ENCODE measurements at regions not wholly inside any gene's neighbourhood (a gene's known extent, or its start where the extent isn't known, plus 50 kb on each side); places are given as distances from the start of the nearest gene placed in this dataset.

DNA sequence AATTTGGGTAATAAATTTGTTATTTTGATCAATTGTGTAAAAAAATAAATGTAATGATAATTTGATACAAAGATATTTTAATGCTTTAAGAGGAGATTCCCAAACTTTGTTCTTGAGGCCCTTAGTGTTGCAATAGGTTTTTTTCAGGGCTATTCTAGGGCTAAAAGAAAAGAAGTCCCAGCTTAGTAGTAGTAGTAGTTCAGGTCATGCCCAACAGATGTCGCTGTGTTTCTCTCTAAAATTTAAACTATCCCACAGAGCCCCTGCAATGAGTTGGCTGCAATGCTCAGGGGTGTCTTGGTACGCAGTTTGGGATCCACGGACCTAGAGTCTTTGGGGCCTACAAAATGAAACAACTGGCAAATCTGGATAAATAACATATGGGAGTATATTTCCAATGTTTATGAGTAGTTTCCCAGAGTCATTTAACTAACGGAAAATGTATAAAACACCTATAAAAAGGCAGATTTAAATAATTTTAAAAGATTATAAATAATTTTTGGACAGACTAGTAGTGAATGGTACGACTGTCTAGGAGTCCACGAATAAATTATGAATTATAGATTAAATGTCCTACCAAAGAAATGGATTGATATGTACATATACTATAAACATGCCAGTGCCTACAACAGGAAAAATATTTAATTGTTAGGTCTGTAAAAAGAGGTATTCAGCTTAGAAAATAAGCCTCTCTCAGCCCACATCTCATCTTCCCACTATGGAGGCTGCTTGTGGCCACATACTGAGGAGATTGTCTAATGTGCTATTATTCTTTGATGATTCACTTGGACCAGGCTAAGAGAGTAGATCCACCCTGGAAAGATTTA lies 228.5 kb upstream of the PMFBP1 start:
- peak; percentile 68 for DNase-seq
- in situ Hi-C loops (cut with HindIII; ENCODE audit: low pct_ligation_motif_present, low pct_unique_long_range_greater_than_20kb, low sequenced_read_pairs), result no loop called here

DNA sequence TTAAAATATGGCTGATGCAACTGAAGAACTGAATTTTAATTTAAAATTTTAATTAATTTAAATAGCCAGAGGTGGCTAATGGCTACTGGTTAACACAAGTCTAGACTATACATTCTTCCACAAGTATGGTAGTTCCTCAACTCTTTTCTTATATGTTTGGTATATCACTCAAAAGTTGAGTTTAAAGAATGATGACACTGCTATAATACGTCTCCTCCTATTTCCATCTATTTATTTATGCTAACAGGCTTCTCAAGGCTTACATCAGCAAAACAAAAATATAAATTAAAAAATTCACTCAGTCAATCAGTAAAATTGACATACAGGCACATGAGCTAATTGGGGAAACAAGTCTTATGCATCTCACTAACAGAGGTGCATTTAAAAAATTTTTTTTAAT lies 227.9 kb upstream of the PMFBP1 start:
- no peak for DNase-seq
- in situ Hi-C loops (cut with HindIII; ENCODE audit: low pct_ligation_motif_present, low pct_unique_long_range_greater_than_20kb, low sequenced_read_pairs), result no loop called here

DNA sequence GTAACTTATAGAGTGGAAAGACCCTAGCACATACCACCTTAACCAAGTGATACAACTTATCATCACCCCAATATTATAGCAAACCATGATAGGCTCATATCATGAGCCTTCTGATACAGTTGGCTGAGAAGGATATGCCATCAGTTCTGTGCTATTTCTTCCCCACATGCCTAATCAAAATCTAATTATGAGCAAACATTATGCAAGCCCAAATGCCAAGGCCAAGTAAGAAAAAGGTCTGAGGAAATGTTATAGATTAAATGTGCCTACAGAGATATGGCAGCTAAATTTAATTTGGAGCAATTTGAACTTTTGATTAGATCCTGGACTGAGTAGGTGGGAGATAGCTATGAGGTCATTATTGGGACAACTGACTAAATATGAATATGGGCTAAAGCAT lies 225.9 kb upstream of the PMFBP1 start:
- no peak for DNase-seq
- in situ Hi-C loops (cut with HindIII; ENCODE audit: low pct_ligation_motif_present, low pct_unique_long_range_greater_than_20kb, low sequenced_read_pairs), result no loop called here

DNA sequence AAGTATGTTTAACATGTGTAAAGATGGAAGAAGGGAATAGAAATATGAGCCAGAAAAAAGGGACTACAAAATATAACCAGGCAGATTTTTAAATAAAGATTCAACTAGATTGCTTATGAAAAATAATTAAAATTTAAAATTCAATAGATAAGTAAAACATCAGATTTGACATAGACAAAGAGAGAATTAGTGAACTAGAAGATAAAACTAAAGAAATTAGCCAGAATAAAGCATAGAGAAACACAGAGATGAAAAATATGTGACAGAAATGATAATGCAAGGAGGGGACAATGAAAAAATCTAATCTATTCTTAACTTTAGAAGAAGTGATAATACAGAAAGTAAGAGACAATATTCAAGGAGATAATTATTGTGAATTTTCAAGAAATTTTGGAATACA lies 222.6 kb upstream of the PMFBP1 start:
- DNase-seq, result no peak
- in situ Hi-C loops (cut with HindIII; ENCODE audit: low pct_ligation_motif_present, low pct_unique_long_range_greater_than_20kb, low sequenced_read_pairs), result no loop called here

DNA sequence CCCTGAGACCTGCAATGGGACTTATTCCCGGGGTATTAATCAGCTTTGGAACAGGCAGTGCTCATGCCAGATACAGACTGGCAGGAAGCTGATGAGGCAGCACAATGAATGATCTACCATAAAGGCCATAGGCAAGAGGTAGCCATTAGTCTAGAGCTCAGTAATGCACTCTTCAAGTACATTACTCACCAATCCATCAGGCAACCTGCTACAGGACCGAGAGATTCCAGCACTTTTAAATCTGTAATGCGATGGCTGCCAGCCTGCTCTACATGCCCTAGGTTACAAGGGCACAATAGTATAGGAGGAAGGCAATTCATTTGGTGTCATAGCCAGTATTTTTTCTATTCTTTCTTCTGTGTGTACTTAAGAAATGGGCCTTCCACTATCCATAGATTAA lies 217.8 kb upstream of the PMFBP1 start:
- in situ Hi-C loops (cut with HindIII; ENCODE audit: low pct_ligation_motif_present, low pct_unique_long_range_greater_than_20kb, low sequenced_read_pairs), result no loop called here
- no peak for DNase-seq

DNA sequence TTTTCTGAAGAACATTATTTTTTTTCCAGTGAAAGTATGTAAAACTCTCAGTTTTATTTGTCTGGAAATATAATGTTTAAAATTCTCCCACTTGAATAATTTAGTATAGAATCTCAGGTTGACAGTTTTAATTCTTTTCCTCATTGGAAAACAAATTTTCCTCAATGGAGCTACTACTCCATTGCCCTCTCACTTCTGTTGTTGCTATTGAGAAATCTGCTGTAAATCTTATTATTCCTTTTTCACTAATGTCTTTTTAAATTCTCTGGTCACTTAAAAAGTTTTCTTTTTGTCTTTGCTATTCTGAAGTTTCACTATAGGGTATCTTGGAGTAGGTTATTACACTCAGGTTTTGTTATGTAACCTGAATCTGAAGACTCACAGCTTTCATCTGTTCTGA lies 216.1 kb upstream of the PMFBP1 start:
- DNase-seq, result no peak
- in situ Hi-C loops (cut with HindIII; ENCODE audit: low pct_ligation_motif_present, low pct_unique_long_range_greater_than_20kb, low sequenced_read_pairs), result no loop called here

DNA sequence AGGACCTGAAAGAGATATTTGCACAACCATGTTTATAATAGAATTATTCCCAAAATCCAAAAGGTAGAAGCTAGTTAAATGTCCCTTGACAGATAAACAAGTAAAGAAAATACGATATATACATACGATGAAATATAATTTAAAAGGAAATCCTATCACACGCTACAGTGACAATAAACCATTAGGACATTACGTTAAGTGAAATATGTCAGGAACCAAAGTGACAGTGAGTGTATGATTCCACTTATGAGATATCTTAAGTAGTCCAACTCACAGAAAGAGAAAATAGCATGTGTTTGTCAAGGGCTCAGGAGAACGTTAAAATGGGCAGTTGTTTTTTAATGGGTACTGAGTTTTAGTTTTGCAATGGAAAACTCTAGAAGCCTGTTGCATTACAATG lies 212.7 kb upstream of the PMFBP1 start:
- in situ Hi-C loops (cut with HindIII; ENCODE audit: low pct_ligation_motif_present, low pct_unique_long_range_greater_than_20kb, low sequenced_read_pairs), result no loop called here
- DNase-seq, result no peak

DNA sequence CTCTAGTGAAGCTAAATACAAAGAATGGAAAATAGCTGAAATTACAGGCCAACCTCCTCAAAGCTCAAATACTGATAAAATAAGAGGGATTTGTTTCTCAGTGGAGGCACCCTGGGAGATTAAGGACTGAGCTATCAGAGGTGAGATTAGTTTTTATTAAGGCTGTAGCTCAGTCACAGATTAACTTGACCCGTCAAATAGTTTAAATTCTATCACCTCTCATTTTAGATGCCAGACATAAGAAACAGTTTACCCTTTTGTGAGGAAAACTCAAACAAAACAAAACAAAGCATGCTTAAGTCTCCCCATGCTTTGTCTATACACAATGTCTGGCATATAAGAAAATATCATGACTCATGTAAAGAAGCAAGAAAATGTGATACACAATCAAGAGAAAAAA lies 208.3 kb upstream of the PMFBP1 start:
- in situ Hi-C loops (cut with HindIII; ENCODE audit: low pct_ligation_motif_present, low pct_unique_long_range_greater_than_20kb, low sequenced_read_pairs), result no loop called here
- no peak for DNase-seq

DNA sequence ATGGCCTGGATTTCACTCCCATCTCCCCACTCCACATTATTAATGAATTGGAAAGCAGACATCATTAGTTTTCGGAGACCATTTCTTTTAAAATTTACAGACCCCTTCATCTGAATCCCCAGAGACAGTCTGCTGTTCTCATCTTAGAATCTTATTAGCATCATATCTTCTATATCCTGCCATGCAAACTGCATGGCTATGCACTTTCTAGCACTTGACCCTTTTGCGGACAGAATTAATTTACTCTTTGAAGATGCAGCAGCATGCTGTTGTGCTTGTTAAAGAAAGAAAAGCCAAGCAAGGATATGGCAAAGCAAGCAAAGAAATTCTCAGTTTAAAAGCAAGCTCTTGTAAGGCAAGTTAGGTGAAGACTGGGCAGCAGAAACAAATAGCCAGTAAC lies 201.2 kb upstream of the PMFBP1 start:
- DNase-seq, result no peak
- in situ Hi-C loops (cut with HindIII; ENCODE audit: low pct_ligation_motif_present, low pct_unique_long_range_greater_than_20kb, low sequenced_read_pairs), result no loop called here

DNA sequence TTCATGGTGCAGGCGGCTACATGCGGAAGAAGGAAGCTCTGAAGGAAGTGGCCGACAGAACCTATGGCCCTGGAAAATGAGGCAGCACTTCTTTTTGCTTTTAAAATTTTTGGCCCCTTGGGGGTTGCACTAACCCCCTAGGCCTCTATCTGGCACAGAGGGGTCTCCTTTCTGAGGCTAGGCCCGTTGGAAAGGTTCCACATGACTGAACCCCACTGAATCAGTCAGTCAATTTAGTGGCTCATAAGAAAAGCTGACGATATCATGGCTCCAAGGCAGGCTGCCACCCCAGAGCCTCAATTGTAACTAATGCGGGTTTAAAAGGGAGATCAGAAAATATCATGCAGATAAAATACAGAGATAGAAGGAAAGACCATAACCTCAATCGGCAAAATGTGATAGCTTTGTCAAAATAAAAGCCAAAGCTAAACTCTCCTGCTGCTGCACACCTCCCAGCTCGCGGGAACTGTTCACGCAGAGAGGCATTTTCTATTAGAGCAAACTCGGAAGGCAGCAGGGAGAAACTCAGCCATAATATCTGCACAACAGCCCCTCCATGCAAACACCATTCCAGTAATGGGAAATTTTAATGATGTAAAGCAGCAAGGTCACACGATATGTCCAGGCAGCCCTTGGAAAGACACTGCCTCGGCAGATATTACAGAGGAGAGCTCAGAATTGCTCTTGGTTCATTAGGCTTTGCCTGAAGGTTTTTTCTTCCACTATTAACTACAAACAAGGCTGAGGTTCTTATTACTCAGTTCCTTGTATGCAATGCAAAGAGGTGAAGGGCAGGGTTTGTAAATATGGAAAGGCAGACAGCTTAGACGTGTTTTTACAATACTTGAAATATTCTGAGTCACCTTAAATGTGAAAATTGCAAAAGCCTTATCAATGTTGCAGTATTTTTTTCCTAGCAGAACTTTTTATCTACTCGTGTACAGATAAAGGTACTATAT lies 200.4 kb upstream of the PMFBP1 start:
- in situ Hi-C loops (cut with HindIII; ENCODE audit: low pct_ligation_motif_present, low pct_unique_long_range_greater_than_20kb, low sequenced_read_pairs), result no loop called here
- peak; percentile 8 for DNase-seq

DNA sequence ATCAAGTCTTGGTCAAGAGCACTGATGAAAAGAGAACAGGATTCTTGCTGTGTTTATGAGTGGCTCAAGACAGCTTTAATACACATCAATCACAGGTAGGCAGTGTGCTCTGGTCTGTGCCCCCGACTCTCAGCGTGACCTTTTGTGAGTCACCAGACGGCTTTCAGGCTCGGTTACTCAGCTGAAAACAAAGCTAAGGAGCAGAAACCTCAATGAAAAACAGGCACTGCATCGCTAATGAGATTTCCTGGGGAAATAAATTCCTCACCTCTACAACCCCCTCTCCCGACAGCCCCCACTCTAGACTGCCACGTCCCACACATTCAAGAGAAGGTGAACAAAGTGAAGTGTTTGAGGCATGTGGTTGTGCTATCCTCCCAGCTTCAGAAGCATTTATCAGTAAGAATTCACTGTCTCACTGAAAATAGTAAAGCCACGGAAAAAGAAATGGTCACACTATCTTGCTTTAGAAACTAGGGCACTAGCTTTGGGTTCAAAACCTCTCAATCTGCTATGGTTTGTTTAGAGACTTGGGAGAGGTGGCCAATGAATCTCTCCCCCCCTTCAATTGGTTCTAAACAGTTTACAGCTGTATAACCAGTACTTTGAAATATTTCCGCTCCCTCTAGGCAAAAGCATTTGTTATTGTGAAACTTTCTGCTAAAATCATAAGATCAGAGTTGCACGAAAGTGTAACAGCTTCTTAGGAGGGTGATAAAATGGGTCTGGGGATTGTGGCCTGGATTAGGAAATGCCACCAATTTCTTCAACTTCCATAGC lies 199.5 kb upstream of the PMFBP1 start:
- DNase-seq, result peak; percentile 87
- in situ Hi-C loops (cut with HindIII; ENCODE audit: low pct_ligation_motif_present, low pct_unique_long_range_greater_than_20kb, low sequenced_read_pairs), result no loop called here

DNA sequence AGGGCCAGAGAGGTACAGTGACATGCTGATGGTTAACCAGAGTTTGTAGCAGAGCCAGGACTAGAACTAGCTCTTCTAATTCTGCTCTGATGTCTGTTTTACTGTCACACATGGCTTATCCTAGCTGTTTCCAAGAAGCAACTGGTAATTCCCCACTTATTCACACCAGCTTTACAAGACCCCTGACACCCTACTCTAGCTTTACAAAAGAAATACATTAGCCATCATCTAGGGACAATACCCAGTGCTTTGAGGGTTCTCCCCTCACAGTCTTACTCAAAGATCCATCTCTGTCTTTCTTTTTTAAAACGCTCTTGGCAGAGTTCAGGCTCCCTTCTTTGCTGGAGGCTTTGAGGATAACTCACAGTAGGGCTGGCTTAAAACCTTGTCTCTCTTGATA lies 197.3 kb upstream of the PMFBP1 start:
- in situ Hi-C loops (cut with HindIII; ENCODE audit: low pct_ligation_motif_present, low pct_unique_long_range_greater_than_20kb, low sequenced_read_pairs), result no loop called here
- DNase-seq, result no peak

DNA sequence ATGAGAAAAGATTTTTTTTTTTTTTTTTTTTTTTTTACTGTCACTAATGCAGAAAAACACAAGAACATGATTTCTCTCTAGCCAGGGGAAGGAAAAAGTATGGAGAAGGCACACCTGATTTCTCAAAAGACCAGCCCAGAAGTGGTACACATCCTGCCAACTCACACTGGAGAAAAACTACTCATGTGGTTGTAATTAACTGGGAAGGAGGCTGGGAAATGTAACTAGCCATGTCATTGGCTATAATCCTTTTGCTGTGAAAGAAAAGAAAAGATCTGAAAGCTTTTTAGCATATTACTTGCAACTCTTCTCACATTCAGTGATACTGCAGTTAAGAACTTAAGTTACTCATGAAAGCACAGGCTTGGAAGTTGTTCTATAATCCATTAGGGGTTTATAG lies 195.9 kb upstream of the PMFBP1 start:
- in situ Hi-C loops (cut with HindIII; ENCODE audit: low pct_ligation_motif_present, low pct_unique_long_range_greater_than_20kb, low sequenced_read_pairs), result no loop called here
- no peak for DNase-seq

DNA sequence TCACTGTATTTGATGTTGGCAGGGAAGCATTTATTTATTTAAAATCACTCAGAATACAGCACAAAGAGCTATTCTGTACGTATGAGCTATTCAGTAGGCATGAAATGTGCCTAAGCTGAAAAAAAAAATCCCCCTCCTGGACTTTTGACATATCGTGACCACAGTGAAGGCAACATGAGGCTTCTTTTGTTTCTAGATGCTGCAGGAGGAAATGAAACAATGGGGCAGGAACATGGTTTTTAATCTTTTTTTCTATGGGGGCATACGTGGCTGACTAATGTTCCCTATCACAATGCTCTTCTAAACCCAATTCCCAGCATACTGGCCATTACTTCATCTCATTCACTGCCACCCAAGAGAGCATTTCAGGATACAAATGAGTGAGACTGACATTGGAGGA lies 191.0 kb upstream of the PMFBP1 start:
- in situ Hi-C loops (cut with HindIII; ENCODE audit: low pct_ligation_motif_present, low pct_unique_long_range_greater_than_20kb, low sequenced_read_pairs), result no loop called here
- DNase-seq, result no peak

DNA sequence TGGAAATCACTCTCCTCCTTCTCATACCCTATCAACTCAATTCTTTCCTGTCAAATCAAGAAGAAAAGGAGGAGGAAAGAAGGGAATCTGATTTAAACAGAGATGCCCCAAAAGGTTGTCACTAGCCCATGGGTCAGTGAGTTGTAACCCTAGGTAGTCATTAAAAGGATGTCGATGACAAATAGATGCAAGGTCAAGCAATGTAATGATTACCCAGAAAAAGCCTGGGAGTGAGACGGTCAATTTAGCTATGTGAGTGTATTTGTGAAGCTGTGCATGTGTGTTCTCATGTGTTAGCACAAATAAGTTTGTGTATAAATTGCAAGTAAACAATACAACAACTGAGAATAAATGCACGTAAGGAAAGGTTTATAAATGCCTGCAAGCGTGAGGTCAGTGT lies 190.5 kb upstream of the PMFBP1 start:
- in situ Hi-C loops (cut with HindIII; ENCODE audit: low pct_ligation_motif_present, low pct_unique_long_range_greater_than_20kb, low sequenced_read_pairs), result no loop called here

DNA sequence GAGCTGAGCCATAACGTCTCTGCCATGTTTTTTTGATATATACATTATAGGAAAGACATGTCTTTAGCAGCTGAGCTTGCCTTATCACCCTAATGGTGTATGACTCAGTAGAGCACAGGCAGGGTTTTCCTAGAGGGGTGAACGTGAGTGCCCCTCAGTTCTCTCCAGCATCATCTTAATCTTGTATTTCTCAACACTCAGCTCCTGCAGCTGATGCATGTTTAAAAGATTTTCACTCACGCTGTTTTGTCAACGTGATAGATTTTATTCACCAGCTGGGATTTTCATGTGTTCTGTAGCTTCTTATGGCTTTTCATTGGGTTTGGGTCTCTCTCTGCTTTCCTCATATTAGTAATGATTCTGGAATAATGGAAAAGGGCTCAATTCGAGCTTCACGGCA lies 186.0 kb upstream of the PMFBP1 start:
- in situ Hi-C loops (cut with HindIII; ENCODE audit: low pct_ligation_motif_present, low pct_unique_long_range_greater_than_20kb, low sequenced_read_pairs), result no loop called here

More for the DNA sequence above, 190.5 kb upstream of the PMFBP1 start:
- no peak for DNase-seq

DNA sequence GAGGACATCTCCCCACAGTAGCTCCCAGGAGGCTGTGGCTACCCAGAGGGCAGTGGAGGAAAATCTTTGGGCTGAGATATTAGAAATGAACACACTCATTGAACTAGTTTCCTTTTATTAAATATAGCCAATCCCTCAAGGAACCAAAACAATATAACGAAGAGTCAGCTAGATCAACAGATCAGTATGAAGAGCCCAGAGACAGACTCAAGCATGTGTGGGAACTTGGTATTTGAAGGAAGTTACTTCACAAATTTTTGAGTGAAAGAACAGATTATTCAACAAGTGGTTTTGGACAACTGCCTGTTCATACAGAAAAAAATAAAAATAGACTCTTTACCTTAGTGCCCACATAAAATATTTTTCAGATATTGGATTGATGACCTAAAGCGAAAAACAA lies 183.6 kb upstream of the PMFBP1 start:
- DNase-seq, result no peak
- in situ Hi-C loops (cut with HindIII; ENCODE audit: low pct_ligation_motif_present, low pct_unique_long_range_greater_than_20kb, low sequenced_read_pairs), result no loop called here

More for the DNA sequence above, 186.0 kb upstream of the PMFBP1 start:
- DNase-seq, result no peak

DNA sequence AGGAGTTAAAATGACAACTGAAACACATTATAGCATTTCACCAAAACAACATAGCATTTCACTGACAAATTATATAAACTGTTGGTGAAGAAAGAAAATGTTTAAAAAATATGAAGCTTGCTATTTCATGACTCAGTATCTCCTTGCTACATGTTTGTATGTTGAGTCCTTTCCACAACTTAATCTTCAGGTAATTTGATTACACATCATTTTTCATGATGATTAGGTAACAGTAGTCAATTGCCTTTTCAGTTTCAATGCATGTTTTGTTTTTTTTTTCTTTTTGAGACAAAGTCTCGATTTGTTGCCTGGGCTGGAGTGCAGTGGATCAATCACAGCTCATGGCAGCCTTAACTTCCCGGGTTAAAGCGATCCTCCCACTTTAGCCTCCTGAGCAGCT lies 177.8 kb upstream of the PMFBP1 start:
- in situ Hi-C loops (cut with HindIII; ENCODE audit: low pct_ligation_motif_present, low pct_unique_long_range_greater_than_20kb, low sequenced_read_pairs), result no loop called here
- no peak for DNase-seq

DNA sequence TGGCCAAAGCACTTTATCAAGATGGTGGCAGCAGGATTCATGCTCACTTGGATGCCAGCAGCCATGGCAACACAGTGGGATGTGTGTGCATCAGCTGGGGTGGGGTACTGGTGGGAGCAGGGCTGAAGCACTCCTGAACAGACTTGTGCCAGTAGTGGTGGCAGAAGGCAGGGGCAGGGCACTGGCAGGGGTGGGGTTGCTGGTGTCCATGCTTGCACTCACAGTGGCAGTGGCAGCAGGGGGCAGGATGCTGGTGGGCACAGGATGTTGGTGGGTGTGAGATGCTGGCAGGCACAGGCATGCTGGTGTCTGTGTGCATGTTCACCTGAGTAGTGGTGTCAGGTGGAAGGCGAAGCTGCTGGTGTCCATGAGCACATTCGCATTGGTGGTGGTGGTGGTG lies 161.0 kb upstream of the PMFBP1 start:
- no peak for DNase-seq
- in situ Hi-C loops (cut with HindIII; ENCODE audit: low pct_ligation_motif_present, low pct_unique_long_range_greater_than_20kb, low sequenced_read_pairs), result no loop called here
